AG09309 (cell line): ENCODE measurements at regions not wholly inside any gene's neighbourhood (a gene's known extent, or its start where the extent isn't known, plus 50 kb on each side); places are given as distances from the start of the nearest gene placed in this dataset.

Source experiments
- DNase-seq: peaks from one replicate; pipeline ENCODE4 v3.0.0-alpha.2; 2010; ENCODE audit warnings: low read depth
- H3K4me3 ChIP-seq: 2 replicates; pipeline ENCODE4 v1.5.1; 2011; ENCODE audit warnings: mild to moderate bottlenecking, low read depth, low read length, moderate library complexity; ENCODE audit not compliant: control insufficient read depth
- CTCF ChIP-seq: IDR thresholded peaks from 2 replicates; pipeline ENCODE4 v1.5.1; 2011; ENCODE audit warnings: mild to moderate bottlenecking, low read depth, low read length, inconsistent platforms; ENCODE audit not compliant: insufficient read depth, control insufficient read depth; ENCODE audit errors: missing control alignments

GRCh38 chr12:20189767-20190166 is 178.6 kb upstream of the PDE3A start:
- DNase-seq, result no peak
- no peak for TF ChIP-seq CTCF
- H3K4me3 ChIP-seq, result no peak overlapping the region

GRCh38 chr12:20194171-20194570 is 174.2 kb upstream of the PDE3A start:
- H3K4me3 ChIP-seq, result no peak overlapping the region
- TF ChIP-seq CTCF, result peak; percentile 68
- peak; percentile 23 for DNase-seq

- TF ChIP-seq CTCF, result no peak
- DNase-seq, result no peak
Observed at GRCh38 chr12:20196767-20197166, 171.6 kb upstream of the PDE3A start.

GRCh38 chr12:20197411-20197810 is 170.9 kb upstream of the PDE3A start:
- no peak for TF ChIP-seq CTCF
- no peak for DNase-seq
- no peak overlapping the region for H3K4me3 ChIP-seq

More at GRCh38 chr12:20196767-20197166, 171.6 kb upstream of the PDE3A start:
- H3K4me3 ChIP-seq, result no peak overlapping the region

GRCh38 chr12:20199780-20200179 is 168.6 kb upstream of the PDE3A start:
- no peak for DNase-seq
- no peak overlapping the region for H3K4me3 ChIP-seq
- TF ChIP-seq CTCF, result no peak

- TF ChIP-seq CTCF, result no peak
- no peak for DNase-seq
- no peak overlapping the region for H3K4me3 ChIP-seq
Observed at GRCh38 chr12:20201733-20202132, 166.6 kb upstream of the PDE3A start.

- H3K4me3 ChIP-seq, result no peak overlapping the region
- DNase-seq, result no peak
- no peak for TF ChIP-seq CTCF
Observed at GRCh38 chr12:20205854-20206253, 162.5 kb upstream of the PDE3A start.
